GF-D8 (cell line): ENCODE measurements at regions not wholly inside any gene's neighbourhood (a gene's known extent, or its start where the extent isn't known, plus 50 kb on each side); places are given as distances from the start of the nearest gene placed in this dataset.
"Not testable (repeated sequence)": the region's sequence is repeated elsewhere in the genome, so short reads cannot be mapped to it uniquely, and the experiment has no call there.

Experiments used
- DNase-seq: peaks from one replicate; lab custom pipeline; 2025; lab: John Stamatoyannopoulos, UW

GRCh38 chr21:14613486-14614224 is 67.5 kb upstream of the SAMSN1 start:
- DNase-seq, result no peak

- not testable (repeated sequence) for DNase-seq
Observed at GRCh38 chr21:14610119-14610518, 64.0 kb upstream of the SAMSN1 start.

GRCh38 chr21:14609274-14609673 is 63.2 kb upstream of the SAMSN1 start:
- DNase-seq, result no peak

GRCh38 chr21:14607262-14607661 is 61.1 kb upstream of the SAMSN1 start:
- no peak for DNase-seq

- no peak for DNase-seq
Observed at GRCh38 chr21:14603202-14603601, 57.1 kb upstream of the SAMSN1 start.

GRCh38 chr21:14602382-14602958 is 56.4 kb upstream of the SAMSN1 start:
- no peak for DNase-seq

GRCh38 chr21:14600569-14601297 is 54.6 kb upstream of the SAMSN1 start:
- DNase-seq, result peak; percentile 99

GRCh38 chr21:14598065-14598464 is 52.0 kb upstream of the SAMSN1 start:
- DNase-seq, result no peak
